Type B pancreatic cell (in vitro differentiated cells): ENCODE measurements at regions not wholly inside any gene's neighbourhood (a gene's known extent, or its start where the extent isn't known, plus 50 kb on each side); places are given as distances from the start of the nearest gene placed in this dataset.

Experiments
- DNase-seq: peaks from one replicate; pipeline ENCODE4 v3.0.0; 2021; ENCODE audit warnings: mixed read lengths; ENCODE audit not compliant: unreplicated experiment; ENCODE audit errors: extremely low spot score
- H3K27ac Mint-ChIP-seq: 2 replicates; pipeline ENCODE4 v1.8.0; 2021; ENCODE audit warnings: mild to moderate bottlenecking, mixed read lengths
- H3K27me3 Mint-ChIP-seq: 2 replicates; pipeline ENCODE4 v1.8.0; 2021; ENCODE audit warnings: mixed read lengths
- H3K36me3 Mint-ChIP-seq: 2 replicates; pipeline ENCODE4 v1.8.0; 2021; ENCODE audit warnings: mixed read lengths
- H3K4me1 Mint-ChIP-seq: one replicate; pipeline ENCODE4 v1.8.0; 2021; ENCODE audit warnings: mixed read lengths; ENCODE audit not compliant: unreplicated experiment
- H3K4me3 Mint-ChIP-seq: 2 replicates; pipeline ENCODE4 v1.8.0; 2021; ENCODE audit warnings: mild to moderate bottlenecking, mixed read lengths
- H3K9me3 Mint-ChIP-seq: 2 replicates; pipeline ENCODE4 v1.8.0; 2021; ENCODE audit warnings: mixed read lengths
- TF ChIP-seq, protein P1 (sequence below): fragments of 200-600 bp; sonication (generic); conservative IDR thresholded peaks from 2 replicates; pipeline ENCODE4 v1.5.0; 2021; ENCODE audit warnings: antibody characterized with exemption, mild to moderate bottlenecking

- no peak for DNase-seq
- Mint-ChIP-seq H3K27ac (no peak overlapping the region), H3K4me1 (peaks cover 40% of the 10 kb centered on the region), H3K27me3 (peaks cover 46% of the 10 kb centered on the region), H3K36me3 (no peaks in the 10 kb centered on the region), H3K9me3 (no peaks in the 10 kb centered on the region), H3K4me3 (peak overlapping the region; percentile 37)
- TF ChIP-seq, protein P1, sequence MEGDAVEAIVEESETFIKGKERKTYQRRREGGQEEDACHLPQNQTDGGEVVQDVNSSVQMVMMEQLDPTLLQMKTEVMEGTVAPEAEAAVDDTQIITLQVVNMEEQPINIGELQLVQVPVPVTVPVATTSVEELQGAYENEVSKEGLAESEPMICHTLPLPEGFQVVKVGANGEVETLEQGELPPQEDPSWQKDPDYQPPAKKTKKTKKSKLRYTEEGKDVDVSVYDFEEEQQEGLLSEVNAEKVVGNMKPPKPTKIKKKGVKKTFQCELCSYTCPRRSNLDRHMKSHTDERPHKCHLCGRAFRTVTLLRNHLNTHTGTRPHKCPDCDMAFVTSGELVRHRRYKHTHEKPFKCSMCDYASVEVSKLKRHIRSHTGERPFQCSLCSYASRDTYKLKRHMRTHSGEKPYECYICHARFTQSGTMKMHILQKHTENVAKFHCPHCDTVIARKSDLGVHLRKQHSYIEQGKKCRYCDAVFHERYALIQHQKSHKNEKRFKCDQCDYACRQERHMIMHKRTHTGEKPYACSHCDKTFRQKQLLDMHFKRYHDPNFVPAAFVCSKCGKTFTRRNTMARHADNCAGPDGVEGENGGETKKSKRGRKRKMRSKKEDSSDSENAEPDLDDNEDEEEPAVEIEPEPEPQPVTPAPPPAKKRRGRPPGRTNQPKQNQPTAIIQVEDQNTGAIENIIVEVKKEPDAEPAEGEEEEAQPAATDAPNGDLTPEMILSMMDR = no peak
Measured at GRCh38 chr10:77713521-77714280, 76.1 kb upstream of the KCNMA1 start.

DNA sequence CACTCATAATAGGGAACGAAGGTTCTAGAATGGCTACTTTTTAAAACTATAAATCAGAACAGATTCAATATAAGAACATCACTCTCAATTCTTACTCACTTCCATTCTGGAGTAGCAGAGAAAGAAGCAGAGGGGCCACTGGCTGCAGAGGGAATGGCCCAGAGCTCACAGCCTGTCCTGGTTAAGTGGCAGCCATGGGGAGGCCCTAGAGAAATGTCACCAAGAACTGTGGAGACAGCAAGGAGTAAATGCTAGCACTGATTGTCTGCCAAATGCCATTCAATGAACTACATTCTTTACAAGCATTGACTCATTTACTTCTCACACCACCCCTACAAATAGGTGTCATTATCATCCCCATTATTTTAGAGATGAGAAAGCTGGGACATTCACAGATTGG, 74.6 kb upstream of the KCNMA1 start:
- TF ChIP-seq, protein P1 = no peak
- peak overlapping the region; percentile 55 for H3K4me3 Mint-ChIP-seq
- no peak for DNase-seq
- no peaks in the 10 kb centered on the region for H3K36me3 Mint-ChIP-seq
- peaks cover 45% of the 10 kb centered on the region for H3K27me3 Mint-ChIP-seq
- H3K27ac Mint-ChIP-seq = no peak overlapping the region
- H3K4me1 Mint-ChIP-seq = peaks cover 36% of the 10 kb centered on the region
- no peaks in the 10 kb centered on the region for H3K9me3 Mint-ChIP-seq

DNA sequence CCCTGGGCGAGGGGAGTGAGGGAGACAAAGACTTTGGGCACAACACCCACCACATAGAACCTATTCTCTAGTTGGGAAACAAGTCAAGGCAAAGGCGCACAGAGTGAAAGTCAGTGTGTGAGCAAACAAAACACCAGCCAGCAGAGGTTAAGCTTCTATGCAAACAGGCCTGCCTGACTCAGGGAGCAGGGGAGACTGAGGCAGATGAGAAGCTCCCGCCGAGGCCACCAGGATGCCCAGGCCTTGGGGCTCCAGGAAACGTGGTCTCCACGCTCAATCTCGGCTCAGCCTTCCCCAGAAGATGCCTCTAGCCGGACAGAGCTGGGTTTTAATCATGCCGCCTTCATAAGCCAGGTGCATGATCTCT, 74.1 kb upstream of the KCNMA1 start:
- Mint-ChIP-seq H3K36me3 (no peaks in the 10 kb centered on the region), H3K4me3 (peak overlapping the region; percentile 76), H3K4me1 (peaks cover 31% of the 10 kb centered on the region), H3K27ac (no peak overlapping the region), H3K9me3 (no peaks in the 10 kb centered on the region), H3K27me3 (peaks cover 45% of the 10 kb centered on the region)
- no peak for DNase-seq
- TF ChIP-seq, protein P1 = peak; percentile 27

DNA sequence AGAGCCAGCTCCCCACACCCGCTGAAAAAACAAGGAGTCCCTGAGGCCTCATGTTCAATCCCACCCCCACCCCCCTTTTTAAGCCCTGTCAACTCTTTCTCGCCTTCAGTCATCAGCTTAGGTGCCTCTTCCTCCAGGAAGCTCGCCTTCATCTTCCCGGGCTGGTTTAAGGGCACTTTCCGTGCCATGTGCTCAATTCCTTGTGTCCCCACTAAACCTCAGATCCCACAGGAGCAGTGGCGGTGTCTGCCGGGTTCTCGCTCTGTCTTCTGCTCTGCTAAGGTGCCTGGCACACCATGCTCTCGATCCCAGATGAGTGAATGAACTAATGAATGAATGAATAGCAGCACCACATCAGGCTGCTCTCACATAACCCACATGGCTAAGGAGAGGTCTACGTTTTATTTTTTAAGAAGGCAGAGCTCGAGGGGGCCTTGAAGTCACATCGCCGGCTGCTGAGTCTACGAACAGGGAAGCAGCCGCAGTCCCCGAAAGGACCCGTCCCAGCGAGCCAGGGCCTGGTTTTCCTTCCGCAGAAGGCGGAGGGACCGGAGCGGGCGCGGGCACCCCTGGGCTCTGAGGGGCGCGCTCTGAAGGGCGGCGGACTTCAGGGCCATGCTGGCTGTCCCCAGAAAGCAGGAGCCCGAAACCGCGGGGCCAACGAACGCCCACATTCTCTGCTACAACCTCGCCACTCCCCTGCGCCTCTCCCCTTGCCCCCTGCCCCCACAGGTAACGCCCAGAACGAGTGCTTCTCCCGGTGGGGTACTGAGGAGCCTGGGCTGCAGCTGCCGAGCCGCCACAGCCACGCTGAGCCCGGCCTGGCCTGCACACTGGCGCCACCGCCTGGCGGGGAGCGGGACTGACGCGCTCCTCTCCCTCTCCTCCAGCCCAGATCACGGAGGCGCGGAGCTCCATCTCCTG, 73.4 kb upstream of the KCNMA1 start:
- no peak overlapping the region for H3K27ac Mint-ChIP-seq
- H3K9me3 Mint-ChIP-seq = no peaks in the 10 kb centered on the region
- peak; percentile 91 for DNase-seq
- TF ChIP-seq, protein P1 = peak; percentile 97
- H3K27me3 Mint-ChIP-seq = peaks cover 47% of the 10 kb centered on the region
- H3K4me1 Mint-ChIP-seq = peaks cover 24% of the 10 kb centered on the region
- H3K4me3 Mint-ChIP-seq = peak overlapping the region; percentile 76
- H3K36me3 Mint-ChIP-seq = no peaks in the 10 kb centered on the region

DNA sequence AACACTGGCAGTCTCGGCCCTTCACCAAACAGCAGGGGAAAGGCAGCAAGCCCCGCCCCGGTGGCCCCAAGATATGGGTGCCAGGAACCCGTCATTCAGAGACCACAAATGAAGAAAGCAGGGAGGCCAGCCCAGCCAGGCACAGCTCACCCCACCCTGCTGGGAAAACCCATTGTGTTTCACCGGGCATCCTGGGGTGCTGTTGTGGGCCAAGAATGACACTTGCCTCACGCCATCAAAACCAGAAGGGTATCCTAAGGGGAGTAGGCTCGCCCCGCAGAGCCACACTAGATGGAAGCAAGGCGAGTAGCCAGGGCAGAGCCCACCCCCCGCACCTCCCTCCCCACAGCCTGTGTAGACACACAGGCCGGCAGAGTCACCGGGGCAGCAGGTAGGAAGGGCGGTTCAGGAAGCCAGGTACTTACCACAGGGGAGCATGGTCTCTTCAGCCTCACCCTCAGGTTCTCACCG, 72.5 kb upstream of the KCNMA1 start:
- Mint-ChIP-seq H3K27ac (no peak overlapping the region), H3K4me1 (peaks cover 22% of the 10 kb centered on the region), H3K36me3 (no peaks in the 10 kb centered on the region), H3K9me3 (no peaks in the 10 kb centered on the region), H3K4me3 (no peak overlapping the region), H3K27me3 (peaks cover 45% of the 10 kb centered on the region)
- TF ChIP-seq, protein P1 = no peak
- no peak for DNase-seq
